ENCODE measurements at regions not wholly inside any gene's neighbourhood (a gene's known extent, or its start where the extent isn't known, plus 50 kb on each side); places are given as distances from the start of the nearest gene placed in this dataset.

DNA sequence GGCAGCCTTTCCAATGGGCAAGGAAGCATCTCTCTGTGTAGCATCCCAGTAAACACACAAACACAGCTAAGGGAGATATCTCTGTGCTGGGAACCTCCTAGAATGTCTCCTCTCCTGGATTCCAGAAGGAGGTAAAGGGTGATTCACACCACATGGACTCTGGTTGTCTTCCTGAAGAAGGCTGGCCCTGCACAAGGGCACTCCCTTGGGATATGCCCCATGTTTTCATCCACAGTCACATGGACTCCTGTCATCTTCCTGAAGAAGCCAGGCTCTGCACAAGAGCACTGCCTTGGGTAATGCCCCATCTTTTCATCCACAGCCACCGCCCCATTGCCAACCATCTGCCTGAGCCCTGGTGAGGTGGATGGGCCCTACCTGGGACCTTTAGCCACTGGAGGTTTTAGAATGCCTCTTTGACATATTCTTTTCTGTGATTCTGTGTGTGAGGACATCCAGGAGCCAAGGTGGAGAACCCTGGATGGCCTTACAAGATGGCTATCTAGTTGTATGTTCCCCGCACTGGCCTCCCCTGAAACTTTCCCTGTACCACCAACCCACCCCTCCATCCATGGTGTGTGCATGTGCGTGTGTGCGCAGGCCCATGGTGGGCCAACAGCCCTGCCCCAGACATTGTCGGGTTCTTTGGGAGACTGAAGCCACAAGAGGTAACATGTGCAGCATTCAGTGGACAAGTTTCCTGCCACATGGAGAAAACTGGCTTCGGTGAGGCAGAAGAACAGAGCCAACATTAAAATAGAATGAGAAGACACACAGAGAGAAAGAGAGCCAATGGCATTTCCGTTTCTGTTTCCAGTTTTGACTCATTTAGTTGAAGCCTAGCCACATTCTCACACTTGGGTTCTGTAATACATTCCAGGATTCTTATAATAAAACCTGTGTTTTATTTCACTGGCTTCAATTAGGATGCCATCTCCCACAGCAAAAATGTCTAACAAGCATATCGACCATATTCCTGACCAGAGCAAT lies 110.2 kb upstream of the CST7 start:
- no peak for TF ChIP-seq POLR2A (IDR thresholded peaks at IDR 0.05)
- TF ChIP-seq, protein P1, sequence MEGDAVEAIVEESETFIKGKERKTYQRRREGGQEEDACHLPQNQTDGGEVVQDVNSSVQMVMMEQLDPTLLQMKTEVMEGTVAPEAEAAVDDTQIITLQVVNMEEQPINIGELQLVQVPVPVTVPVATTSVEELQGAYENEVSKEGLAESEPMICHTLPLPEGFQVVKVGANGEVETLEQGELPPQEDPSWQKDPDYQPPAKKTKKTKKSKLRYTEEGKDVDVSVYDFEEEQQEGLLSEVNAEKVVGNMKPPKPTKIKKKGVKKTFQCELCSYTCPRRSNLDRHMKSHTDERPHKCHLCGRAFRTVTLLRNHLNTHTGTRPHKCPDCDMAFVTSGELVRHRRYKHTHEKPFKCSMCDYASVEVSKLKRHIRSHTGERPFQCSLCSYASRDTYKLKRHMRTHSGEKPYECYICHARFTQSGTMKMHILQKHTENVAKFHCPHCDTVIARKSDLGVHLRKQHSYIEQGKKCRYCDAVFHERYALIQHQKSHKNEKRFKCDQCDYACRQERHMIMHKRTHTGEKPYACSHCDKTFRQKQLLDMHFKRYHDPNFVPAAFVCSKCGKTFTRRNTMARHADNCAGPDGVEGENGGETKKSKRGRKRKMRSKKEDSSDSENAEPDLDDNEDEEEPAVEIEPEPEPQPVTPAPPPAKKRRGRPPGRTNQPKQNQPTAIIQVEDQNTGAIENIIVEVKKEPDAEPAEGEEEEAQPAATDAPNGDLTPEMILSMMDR (IDR thresholded peaks at IDR 0.05), result no peak
- intact Hi-C loops (cut with DNase I), result no loop called here
- no peak overlapping the region for H3K4me3 ChIP-seq
- DNase-seq, result no peak
- WGBS, 2 donors, result 62 to 81% methylated on average over 5 to 8 of the region's 8 CpGs
- H3K27me3 ChIP-seq, result no peaks in the 10 kb centered on the region
- H3K27ac ChIP-seq, result no peak overlapping the region
- H3K36me3 ChIP-seq, result no peaks in the 10 kb centered on the region
- peaks cover 0 to 5% (median 0%) of the 10 kb centered on the region in 3 donors for H3K4me1 ChIP-seq
- no peaks in the 10 kb centered on the region for H3K9me3 ChIP-seq

DNA sequence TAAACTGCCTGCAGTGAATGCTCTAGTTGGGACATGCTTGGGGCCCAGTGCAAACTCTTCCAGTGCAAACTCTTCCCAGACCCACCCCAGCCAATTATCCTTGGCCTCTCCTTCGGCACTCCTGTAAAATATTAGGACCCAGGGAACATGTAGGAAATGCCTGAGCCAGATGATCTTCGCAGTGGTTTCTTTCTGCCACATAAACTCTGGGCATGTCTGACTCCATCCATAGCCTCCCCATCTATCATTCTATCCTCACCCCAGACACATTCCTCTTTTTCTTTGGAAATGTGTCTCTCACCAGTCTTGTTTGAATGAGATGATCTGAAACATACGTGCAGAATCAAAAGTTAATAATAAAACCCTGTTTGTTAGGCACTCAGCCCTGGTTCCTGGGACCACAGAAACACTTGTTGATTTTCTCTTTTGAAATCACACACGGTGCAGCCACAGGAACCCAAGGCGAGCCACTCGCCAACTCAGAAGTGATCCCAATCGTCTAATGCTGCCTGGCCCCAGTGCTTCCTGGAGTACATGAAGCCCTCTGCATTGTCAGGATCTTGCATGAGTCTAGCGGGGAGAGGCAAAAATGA lies 108.9 kb upstream of the CST7 start:
- Histone ChIP-seq H3K36me3 (no peaks in the 10 kb centered on the region), H3K27ac (no peak overlapping the region), H3K4me1 (peaks cover 0 to 5% (median 0%) of the 10 kb centered on the region in 3 donors), H3K4me3 (no peak overlapping the region), H3K9me3 (no peaks in the 10 kb centered on the region), H3K27me3 (no peaks in the 10 kb centered on the region)
- 44 to 62% methylated on average over 8 of the region's 8 CpGs for WGBS, 2 donors
- no peak for DNase-seq
- TF ChIP-seq, protein P1 (IDR thresholded peaks at IDR 0.05), result no peak
- TF ChIP-seq POLR2A (IDR thresholded peaks at IDR 0.05), result no peak
- intact Hi-C loops (cut with DNase I), result no loop called here

DNA sequence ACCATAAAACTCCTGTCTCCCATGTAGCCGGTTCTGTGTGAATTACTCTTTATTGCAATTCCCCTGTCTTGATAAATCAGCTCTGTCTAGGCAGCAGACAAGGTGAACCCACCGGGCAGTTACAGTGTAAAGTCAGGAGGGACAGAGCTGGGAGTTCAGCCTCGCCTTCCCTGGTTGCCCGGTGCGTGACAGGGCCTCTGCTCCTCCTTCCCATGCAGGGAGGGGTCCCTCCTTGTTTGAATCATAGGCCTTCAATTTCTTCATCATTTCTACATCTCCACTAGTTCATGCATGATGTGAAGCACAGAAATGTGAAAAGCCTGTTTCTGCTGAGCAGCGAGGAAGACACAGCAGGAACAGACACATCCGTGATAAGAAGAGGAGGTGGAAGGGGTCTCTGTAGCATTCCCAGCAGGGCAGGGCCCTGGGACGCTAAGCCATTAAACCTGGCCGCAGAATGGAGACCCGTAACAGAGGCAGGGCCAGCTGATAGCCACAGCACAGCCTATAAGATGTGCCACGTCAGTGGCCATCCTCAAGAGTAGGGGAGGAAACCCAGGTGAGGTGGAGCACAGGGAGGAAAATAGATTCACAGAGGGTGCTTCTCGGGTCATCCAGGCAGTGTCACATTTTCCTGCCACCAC lies 106.7 kb upstream of the CST7 start:
- no peaks in the 10 kb centered on the region for H3K27me3 ChIP-seq
- H3K36me3 ChIP-seq, result no peaks in the 10 kb centered on the region
- H3K9me3 ChIP-seq, result no peaks in the 10 kb centered on the region
- TF ChIP-seq, protein P1 (IDR thresholded peaks at IDR 0.05), result no peak
- TF ChIP-seq POLR2A (IDR thresholded peaks at IDR 0.05), result no peak
- DNase-seq, result no peak
- H3K4me3 ChIP-seq, result no peak overlapping the region
- peaks cover 0 to 5% (median 0%) of the 10 kb centered on the region in 3 donors for H3K4me1 ChIP-seq
- intact Hi-C loops (cut with DNase I), result no loop called here
- 70 to 80% methylated on average over 8 to 10 of the region's 12 CpGs for WGBS, 2 donors
- peak overlapping the region in 1 of 4 donors; percentile 7 for H3K27ac ChIP-seq

DNA sequence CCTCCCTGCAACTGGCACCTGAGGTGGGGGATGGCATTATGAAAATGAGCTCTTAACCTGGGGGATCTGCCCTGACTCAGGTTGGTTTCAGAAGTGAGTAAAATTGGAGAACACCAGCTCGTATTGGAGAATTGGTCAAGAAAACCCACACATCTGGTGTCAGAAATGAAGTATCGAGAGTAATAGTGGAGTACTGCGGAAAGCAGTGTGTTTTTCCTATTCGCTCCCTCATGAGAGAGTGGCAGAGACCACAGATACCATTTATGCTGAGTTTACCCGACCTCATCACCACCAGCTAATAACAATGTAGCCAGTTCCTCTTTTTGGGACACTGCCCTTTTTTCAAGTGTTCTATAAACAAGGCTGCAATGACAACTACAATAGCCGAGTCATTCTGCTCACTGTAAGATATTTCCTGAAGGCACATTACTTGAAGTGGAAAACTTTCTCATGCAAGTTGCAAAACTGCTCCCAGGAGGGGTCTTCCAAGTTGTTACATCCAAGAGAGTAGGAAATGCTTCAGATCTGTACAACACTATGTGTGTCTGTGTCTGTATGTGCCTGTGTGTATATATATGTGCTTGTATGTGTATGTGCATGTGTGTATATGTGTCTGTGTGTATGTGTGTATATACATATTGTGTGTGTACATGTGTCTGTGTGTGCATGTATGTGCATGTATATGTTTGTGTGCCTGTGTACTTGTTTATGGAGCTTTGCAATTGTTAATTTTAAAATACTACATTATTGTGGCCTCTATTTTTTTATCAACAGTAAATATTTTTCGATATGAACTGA lies 106.0 kb upstream of the CST7 start:
- WGBS, 2 donors, result 39 to 60% methylated on average over 7 of the region's 7 CpGs
- H3K4me3 ChIP-seq, result no peak overlapping the region
- no peaks in the 10 kb centered on the region for H3K9me3 ChIP-seq
- no peaks in the 10 kb centered on the region for H3K36me3 ChIP-seq
- H3K27ac ChIP-seq, result no peak overlapping the region
- H3K27me3 ChIP-seq, result no peaks in the 10 kb centered on the region
- H3K4me1 ChIP-seq, result no peaks in the 10 kb centered on the region
- TF ChIP-seq, protein P1 (IDR thresholded peaks at IDR 0.05), result no peak
- TF ChIP-seq POLR2A (IDR thresholded peaks at IDR 0.05), result no peak
- no peak for DNase-seq
- intact Hi-C loops (cut with DNase I), result no loop called here

Measured in esophagus squamous epithelium (tissue), 5 donors.